GM18951 (cell line): ENCODE measurements at regions not wholly inside any gene's neighbourhood (a gene's known extent, or its start where the extent isn't known, plus 50 kb on each side); places are given as distances from the start of the nearest gene placed in this dataset.

Experiments
- POLR2A ChIP-seq: IDR thresholded peaks from 4 replicates; pipeline ENCODE4 v1.6.1; 2011; ENCODE audit warnings: mild to moderate bottlenecking; ENCODE audit not compliant: insufficient read length, insufficient read depth; ENCODE audit errors: extremely low read depth
- in situ Hi-C: fragments of 300-500 bp; cut with MboI; formaldehyde crosslinking; loops from one replicate; pipeline ENCODE4 v1.12.0; 2022; ENCODE audit warnings: low sequenced_read_pairs, mixed read lengths, inconsistent platforms; ENCODE audit not compliant: unreplicated experiment

DNA sequence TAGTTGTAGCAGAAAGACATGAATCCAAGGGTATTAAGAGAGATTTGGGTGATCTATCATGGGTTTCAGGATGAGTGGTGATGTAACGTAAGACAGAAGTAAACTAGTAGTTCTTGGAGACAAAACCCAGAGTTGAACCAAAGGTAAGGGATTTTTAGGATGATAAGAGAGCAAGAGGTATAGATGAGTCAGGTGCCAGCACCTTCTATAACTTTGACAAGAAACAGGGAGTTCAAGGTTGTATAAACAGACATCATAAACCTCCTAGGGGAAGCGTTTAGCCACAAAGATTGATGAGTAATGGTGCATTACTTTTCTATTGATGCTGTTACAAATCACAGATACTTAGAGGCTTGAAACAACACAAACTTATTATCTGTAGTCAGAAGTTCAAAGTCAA, 447.3 kb upstream of the ARHGEF26 start:
- no peak for TF ChIP-seq POLR2A
- in situ Hi-C loops = no loop called here

- TF ChIP-seq POLR2A = no peak
- in situ Hi-C loops = no loop called here
Measured at GRCh38 chr3:153679714-153680113, 441.5 kb upstream of the ARHGEF26 start.

GRCh38 chr3:153680526-153680925, 440.7 kb upstream of the ARHGEF26 start:
- in situ Hi-C loops = no loop called here
- no peak for TF ChIP-seq POLR2A

- in situ Hi-C loops = no loop called here
- TF ChIP-seq POLR2A = no peak
Measured at GRCh38 chr3:153681057-153681456, 440.1 kb upstream of the ARHGEF26 start.

DNA sequence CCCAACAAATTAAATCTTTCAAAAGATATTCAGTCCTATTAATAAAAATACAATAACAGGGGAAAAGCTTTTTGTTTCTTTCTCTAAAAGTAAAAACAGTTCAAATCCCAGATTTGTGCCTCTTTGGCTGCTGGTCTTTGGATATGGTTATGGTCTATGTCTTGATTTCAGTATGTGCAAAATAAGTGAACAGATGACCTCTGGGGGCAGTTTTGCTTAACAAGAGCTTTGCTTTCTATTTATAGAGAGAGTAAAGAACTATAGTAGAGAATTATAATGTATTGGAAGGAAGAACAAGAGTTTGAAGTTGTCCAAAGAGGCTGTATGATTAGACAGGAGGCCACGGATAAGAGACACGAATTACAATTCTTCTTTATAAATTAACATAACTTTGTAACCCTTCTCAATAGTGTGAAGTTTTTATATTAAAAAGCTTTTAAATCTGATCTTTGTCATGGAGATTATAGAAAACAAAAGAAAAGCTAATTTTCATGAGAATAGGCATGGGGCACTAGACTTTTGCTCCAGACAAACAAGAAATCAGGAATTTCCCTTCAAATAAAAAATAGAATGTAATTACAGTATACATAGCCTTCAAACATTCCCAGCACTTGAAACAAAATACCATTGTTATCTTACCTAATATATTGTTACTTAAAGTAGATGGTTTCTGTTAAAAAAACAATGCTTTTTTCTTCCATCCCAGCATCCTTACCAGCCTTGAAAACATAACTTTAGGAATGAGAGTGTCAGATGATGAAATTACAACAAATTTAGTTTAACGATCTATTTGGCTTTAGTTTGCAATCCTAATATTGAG, 432.7 kb upstream of the ARHGEF26 start:
- in situ Hi-C loops = no loop called here
- no peak for TF ChIP-seq POLR2A

DNA sequence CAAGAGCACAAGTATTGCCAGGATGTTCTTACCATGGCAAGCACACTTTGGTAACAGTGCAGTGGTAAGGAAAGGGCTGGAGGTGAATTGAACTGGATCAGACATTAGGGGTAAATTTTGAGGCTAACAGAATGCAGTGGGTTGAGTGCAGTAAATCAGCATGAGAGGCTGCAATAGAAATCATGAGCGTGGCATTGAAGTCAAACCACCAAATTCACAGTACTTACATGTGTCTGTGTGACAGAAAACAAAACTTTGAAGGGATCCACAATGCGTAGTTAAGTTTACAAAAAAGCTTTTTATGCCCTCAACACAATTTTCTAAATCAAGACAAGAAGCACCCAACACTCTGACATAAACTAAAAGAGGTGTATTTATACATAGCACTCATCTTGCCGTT, 428.0 kb upstream of the ARHGEF26 start:
- in situ Hi-C loops = no loop called here
- no peak for TF ChIP-seq POLR2A

DNA sequence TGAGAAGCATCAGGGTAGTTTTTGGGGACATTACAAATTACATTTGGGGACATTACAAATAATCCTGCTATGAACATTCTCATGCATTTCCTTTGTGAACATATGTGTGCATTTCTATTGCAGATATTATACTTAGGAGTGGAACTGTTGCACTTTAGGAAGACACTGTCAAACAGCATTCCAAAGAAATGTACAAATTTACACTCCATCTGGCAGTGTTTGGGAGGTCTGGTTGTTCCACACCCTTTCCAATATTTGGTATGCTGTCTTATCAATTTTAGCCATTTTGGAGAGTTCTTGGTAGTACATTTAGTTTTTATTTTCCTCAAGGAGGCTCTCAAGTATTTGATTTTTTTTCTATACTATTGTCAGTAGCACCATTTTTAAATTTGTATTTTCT, 419.1 kb upstream of the ARHGEF26 start:
- no peak for TF ChIP-seq POLR2A
- in situ Hi-C loops = no loop called here

DNA sequence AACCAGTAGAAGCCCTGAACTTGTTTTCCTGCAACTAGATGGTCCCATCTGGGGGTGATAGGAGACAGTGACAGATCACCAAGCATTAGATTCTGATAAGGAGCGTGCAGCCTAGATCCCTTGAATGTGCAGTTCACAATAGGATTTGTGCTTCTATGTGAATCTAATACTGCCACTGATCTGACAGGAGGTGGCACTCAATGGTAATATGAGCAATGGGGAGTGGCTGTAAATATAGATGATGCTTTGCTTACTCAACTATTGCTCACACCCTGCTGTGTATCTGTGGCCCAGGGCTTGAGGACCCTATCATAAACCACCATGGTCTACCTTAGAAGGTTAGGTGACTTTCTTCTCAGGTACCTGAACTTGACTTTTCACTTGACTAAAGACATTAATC, 417.1 kb upstream of the ARHGEF26 start:
- in situ Hi-C loops = no loop called here
- no peak for TF ChIP-seq POLR2A

GRCh38 chr3:153706706-153707105, 414.5 kb upstream of the ARHGEF26 start:
- in situ Hi-C loops = no loop called here
- TF ChIP-seq POLR2A = no peak

GRCh38 chr3:153714016-153714415, 407.2 kb upstream of the ARHGEF26 start:
- in situ Hi-C loops = no loop called here
- no peak for TF ChIP-seq POLR2A

GRCh38 chr3:153714588-153715290, 406.5 kb upstream of the ARHGEF26 start:
- in situ Hi-C loops = no loop called here
- TF ChIP-seq POLR2A = no peak

- in situ Hi-C loops = no loop called here
- no peak for TF ChIP-seq POLR2A
Measured at GRCh38 chr3:153722157-153722556, 399.0 kb upstream of the ARHGEF26 start.

- no peak for TF ChIP-seq POLR2A
- in situ Hi-C loops = no loop called here
Measured at GRCh38 chr3:153731071-153731470, 390.1 kb upstream of the ARHGEF26 start.
